K562 (cell line): ENCODE measurements at regions not wholly inside any gene's neighbourhood (a gene's known extent, or its start where the extent isn't known, plus 50 kb on each side); places are given as distances from the start of the nearest gene placed in this dataset.

Experiments used
- ATAC-seq: fragments of 200-7000 bp; cut with Tn5 transposase; 3 replicates; pipeline ENCODE4 v1.9.1; 2020; ENCODE audit warnings: moderate library complexity
- BruUV-seq: library from RNA; stranded (reverse); fragments of 400-500 nt; replicated peaks from 2 replicates; lab custom pipeline; 2021; lab: Mats Ljungman, UMichigan
- CTCF ChIA-PET: fragments of 300-600 bp; formaldehyde crosslinking; extraction: SDS; loops from one replicate; lab custom pipeline; 2021; ENCODE audit warnings: low intra/inter-chr PET ratio; lab: Yijun Ruan, JAX
- POLR2A ChIA-PET: fragments of 300-600, 350-650 bp; sonication (Branson Sonifier 250); formaldehyde crosslinking; extraction: SDS; loops from one replicate; lab custom pipeline; 2021; ENCODE audit warnings: antibody characterized with exemption, inconsistent platforms; lab: Yijun Ruan, JAX
- DNase-seq, 4 experiments: peaks; one replicate each; pipeline versions ENCODE4 v3.0.0 to v3.0.0-alpha.2; 2011 to 2018; ENCODE audit warnings: low spot score in 3 of 4, mixed read lengths in 3 of 4; ENCODE audit errors: extremely low read depth in 1 of 4
- FAIRE-seq: peaks from 2 replicates; lab custom pipeline; 2011; peaks lifted over from hg19 to GRCh38; lab: Jason Lieb, UNC
- H2AFZ ChIP-seq: 2 replicates; pipeline ENCODE4 v1.6.0; 2011; ENCODE audit warnings: low read depth, low read length, control low read depth, inconsistent platforms
- H3K27ac ChIP-seq: fragments of 200-600 bp; 3 replicates; pipeline ENCODE4 v1.8.0; 2011; ENCODE audit warnings: low read depth, mild to moderate bottlenecking, control low read depth, inconsistent platforms, low read length, moderate library complexity, mixed read lengths; ENCODE audit errors: extremely low read depth
- H3K27me3 ChIP-seq, 2 experiments: fragments of 300-600 bp in 1 of 2; 2 replicates in 1 of 2; 3 replicates in 1 of 2; pipeline versions ENCODE4 v1.6.0 to v1.8.0; 2011; ENCODE audit warnings: inconsistent platforms in 2 of 2, low read length in 2 of 2, mild to moderate bottlenecking in 1 of 2, mixed read lengths in 1 of 2, moderate library complexity in 1 of 2; ENCODE audit not compliant: control insufficient read depth in 2 of 2, insufficient read depth in 2 of 2
- H3K36me3 ChIP-seq: fragments of 300-600 bp; 3 replicates; pipeline ENCODE4 v1.8.0; 2011; ENCODE audit warnings: mild to moderate bottlenecking, low read length, inconsistent platforms; ENCODE audit not compliant: control insufficient read depth, insufficient read depth
- H3K4me1 ChIP-seq, 2 experiments: fragments of 200-600 bp in 1 of 2; replicated peaks in 1 of 2; 2 replicates in 1 of 2; 3 replicates in 1 of 2; pipeline versions ENCODE4 v1.5.1 to v1.8.0; 2011; ENCODE audit warnings: inconsistent platforms in 2 of 2, low read length in 2 of 2, mild to moderate bottlenecking in 1 of 2, mixed read lengths in 1 of 2, moderate library complexity in 1 of 2; ENCODE audit not compliant: control insufficient read depth in 2 of 2, insufficient read depth in 2 of 2
- H3K4me2 ChIP-seq: 2 replicates; pipeline ENCODE4 v1.6.1; 2011; ENCODE audit warnings: low read length, control low read depth, inconsistent platforms, mixed read lengths; ENCODE audit not compliant: insufficient read depth
- H3K4me3 ChIP-seq: fragments of 200-600 bp; sonication (generic), shearing (Covaris generic); 2 replicates; pipeline ENCODE4 v1.5.1; 2016; ENCODE audit warnings: control low read depth, inconsistent platforms
- H3K79me2 ChIP-seq: fragments of 200-600 bp; 3 replicates; pipeline ENCODE4 v1.8.0; 2011; ENCODE audit warnings: low read length, inconsistent platforms; ENCODE audit not compliant: control insufficient read depth, insufficient read depth
- H3K9ac ChIP-seq, 2 experiments: 2 replicates each; pipeline versions ENCODE4 v1.6.0 to v1.6.1; 2011; ENCODE audit warnings: low read depth in 2 of 2, low read length in 2 of 2, control low read depth in 1 of 2, inconsistent platforms in 1 of 2, mild to moderate bottlenecking in 1 of 2, mixed read lengths in 1 of 2; ENCODE audit not compliant: insufficient read depth in 1 of 2
- H3K9me1 ChIP-seq: one replicate; pipeline ENCODE4 v1.6.0; 2011; ENCODE audit warnings: inconsistent platforms, mild to moderate bottlenecking, low read length, moderate library complexity; ENCODE audit not compliant: control insufficient read depth, insufficient read depth
- H3K9me3 ChIP-seq: replicated peaks from 2 replicates; pipeline ENCODE4 v1.5.1; 2011; ENCODE audit warnings: low read depth, low read length, inconsistent platforms; ENCODE audit not compliant: control insufficient read depth, insufficient read depth
- H4K20me1 ChIP-seq: replicated peaks from 2 replicates; pipeline ENCODE4 v1.6.1; 2011; ENCODE audit warnings: low read length, inconsistent platforms, mixed read lengths; ENCODE audit not compliant: control insufficient read depth, insufficient read depth
- CBFA2T3 ChIP-seq: fragments of 450-650 bp; IDR thresholded peaks from 2 replicates; pipeline ENCODE4 v1.6.1; 2017
- CREM ChIP-seq: IDR thresholded peaks from 2 replicates; pipeline ENCODE4 v1.6.1; 2014; ENCODE audit warnings: antibody characterized with exemption, low read depth
- DDX20 ChIP-seq: fragments of 450-650 bp; IDR thresholded peaks from 2 replicates; pipeline ENCODE4 v1.6.1; 2016; ENCODE audit warnings: missing genetic modification characterization, low read depth, mild to moderate bottlenecking, missing compliant biosample characterization, moderate library complexity
- ETV1 ChIP-seq: fragments of 450-650 bp; conservative IDR thresholded peaks from 2 replicates; pipeline ENCODE4 v1.6.1; 2016; ENCODE audit warnings: missing genetic modification characterization, control low read depth, low read depth, missing compliant biosample characterization
- HSF4 ChIP-seq: fragments of 250-450 bp; sonication (Bioruptor Pico); IDR thresholded peaks from 2 replicates; pipeline ENCODE4 v2.1.2; 2022; ENCODE audit warnings: mild to moderate bottlenecking, moderate library complexity, borderline replicate concordance
- MEF2A ChIP-seq: IDR thresholded peaks from 2 replicates; pipeline ENCODE4 v1.6.1; 2011; ENCODE audit warnings: low read depth, mild to moderate bottlenecking, low read length, moderate library complexity; ENCODE audit not compliant: control insufficient read depth
- NCOA6 ChIP-seq: fragments of 450-650 bp; IDR thresholded peaks from 2 replicates; pipeline ENCODE4 v1.6.1; 2017; ENCODE audit warnings: mild to moderate bottlenecking
- NFRKB ChIP-seq: fragments of 450-650 bp; IDR thresholded peaks from 2 replicates; pipeline ENCODE4 v1.6.1; 2016; ENCODE audit warnings: low read depth
- POLR3G ChIP-seq: IDR thresholded peaks from 2 replicates; pipeline ENCODE4 v1.6.1; 2011; ENCODE audit not compliant: insufficient read length, insufficient replicate concordance; ENCODE audit errors: extremely low read depth
- RBM15 ChIP-seq: fragments of 200-400 bp; formaldehyde crosslinking; IDR thresholded peaks from 2 replicates; pipeline ENCODE4 v1.6.1; 2018; ENCODE audit warnings: mild to moderate bottlenecking, low read length, moderate library complexity; ENCODE audit not compliant: insufficient read depth
- RFX1 ChIP-seq: fragments of 450-650 bp; IDR thresholded peaks from 2 replicates; pipeline ENCODE4 v1.6.1; 2016; ENCODE audit warnings: mild to moderate bottlenecking, moderate library complexity
- SMARCA5 ChIP-seq: fragments of 450-650 bp; IDR thresholded peaks from 2 replicates; pipeline ENCODE4 v1.6.1; 2016
- STAG1 ChIP-seq: sonication (generic); formaldehyde crosslinking; IDR thresholded peaks from 2 replicates; pipeline ENCODE4 v1.5.0; 2020; ENCODE audit warnings: missing genetic modification reagents, borderline replicate concordance
- ZNF41 ChIP-seq: fragments of 250-450 bp; sonication (Bioruptor Pico); conservative IDR thresholded peaks from 2 replicates; pipeline ENCODE4 v1.4.0; 2020; ENCODE audit warnings: mild to moderate bottlenecking
- ZNF561 ChIP-seq: fragments of 450-650 bp; formaldehyde crosslinking; conservative IDR thresholded peaks from 2 replicates; pipeline ENCODE4 v1.4.0; 2020; ENCODE audit warnings: mild to moderate bottlenecking, moderate library complexity
- WGBS: fragments of 100-300 bp; shearing (Covaris generic); methylation state at CpG from one replicate; pipeline ENCODE4 v1.1.6; 2016; ENCODE audit warnings: low coverage, mixed read lengths; ENCODE audit not compliant: insufficient coverage; ENCODE audit errors: missing lambda C conversion rate; 5-methylcytosine and 5-hydroxymethylcytosine counted together
- in situ Hi-C: fragments of 300-500 bp; cut with MboI; formaldehyde crosslinking; loops from 4 replicates; pipeline ENCODE4 v1.15.0; 2018; ENCODE audit warnings: inconsistent platforms, mixed read lengths
- intact Hi-C: fragments of 100-400 bp; cut with micrococcal nuclease; formaldehyde crosslinking; loops from 2 replicates; pipeline ENCODE4 v1.14.2; 2022
- TF ChIP-seq, protein P1 (sequence below): fragments of 250-450 bp; sonication (Bioruptor Pico); IDR thresholded peaks from 2 replicates; pipeline ENCODE4 v1.6.1; 2021; ENCODE audit warnings: mild to moderate bottlenecking
- TF ChIP-seq, protein P2 (sequence below): fragments of 450-650 bp; IDR thresholded peaks from 2 replicates; pipeline ENCODE4 v1.6.1; 2014; ENCODE audit warnings: low read depth, mild to moderate bottlenecking, moderate library complexity, borderline replicate concordance

DNA sequence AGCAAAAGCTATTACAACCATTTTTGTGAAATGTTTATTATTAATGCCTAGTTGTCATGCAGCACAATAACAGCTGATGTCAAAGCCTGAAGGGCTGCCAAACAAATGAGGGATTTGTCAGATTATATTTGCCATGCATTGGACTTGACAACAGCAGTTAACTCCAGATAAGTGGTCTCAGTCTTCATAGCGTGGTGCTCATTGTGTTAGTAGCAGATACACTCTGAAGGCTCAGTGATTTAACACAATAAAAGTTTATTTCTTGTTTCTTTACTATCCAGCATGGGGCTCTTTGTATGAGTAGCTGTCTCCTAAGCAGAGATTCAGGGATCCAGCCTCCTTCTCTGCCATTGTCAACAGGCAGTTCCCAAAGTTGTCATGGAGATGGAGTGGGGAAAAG lies 76.0 kb upstream of the PTGFRN start:
- in situ Hi-C loops, result no loop called here
- ChIA-PET CTCF (no interaction called here), POLR2A (interaction anchor here (1.2 kb wide), 1 partner anchor 8 kb away, joined by 3 read pairs; no protein-coding TSS in a partner anchor)
- H3K9me3 ChIP-seq, result 0 out of 2 replicates have a peak, but pooled peaks cover 3% of the 10 kb centered on the region
- H4K20me1 ChIP-seq, result no peaks in the 10 kb centered on the region
- BruUV-seq, result no TSS peak
- H3K79me2 ChIP-seq, result no peaks in the 10 kb centered on the region
- H2AFZ ChIP-seq, result no peak overlapping the region
- H3K9me1 ChIP-seq, result no peaks in the 10 kb centered on the region
- H3K9ac ChIP-seq, result no peak overlapping the region
- 21% methylated on average over 1 of the region's 1 CpG for WGBS
- ATAC-seq, result peak; percentile 17; the same call in 1 of the 3 replicates
- TF ChIP-seq HSF4 (CRISPR knock-in tag), result no peak
- TF ChIP-seq NCOA6, result no peak
- TF ChIP-seq SMARCA5, result no peak
- peak; percentile 29; the same call in 1 of the 2 replicates for TF ChIP-seq CBFA2T3
- TF ChIP-seq RFX1, result peak; percentile 19; the same call in 1 of the 2 replicates
- FAIRE-seq, result no peak
- H3K27me3 ChIP-seq, result no peaks in the 10 kb centered on the region
- no peaks in the 10 kb centered on the region for H3K36me3 ChIP-seq
- H3K4me3 ChIP-seq, result no peak overlapping the region
- H3K27ac ChIP-seq, result no peak overlapping the region
- no peak for DNase-seq
- intact Hi-C loops, result no loop called here
- H3K4me1 ChIP-seq, result peaks cover 3 to 11% of the 10 kb centered on the region in 2 experiments; a peak in 3 of 5 replicates
- no peak overlapping the region for H3K4me2 ChIP-seq

DNA sequence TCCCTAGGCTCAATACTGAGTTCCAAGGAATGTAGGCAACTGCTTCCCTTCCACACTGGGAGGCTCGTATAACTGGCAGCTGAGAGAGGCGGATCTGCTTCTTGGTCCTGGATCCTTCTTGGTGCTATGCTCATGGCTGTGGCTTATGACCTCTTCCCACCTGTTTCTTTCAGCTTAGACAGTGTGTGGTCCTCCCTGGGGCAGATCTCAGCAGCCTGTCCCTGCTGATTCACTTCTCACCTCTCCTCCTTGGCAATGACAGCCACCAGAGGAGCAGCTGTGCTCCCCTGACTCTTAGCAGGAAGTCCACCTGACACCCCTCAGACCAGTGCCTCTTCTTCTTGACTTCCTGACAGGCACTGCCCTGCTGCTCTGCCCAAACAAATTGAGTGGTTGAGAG lies 75.1 kb upstream of the PTGFRN start:
- intact Hi-C loops, result no loop called here
- H3K9me3 ChIP-seq, result 0 out of 2 replicates have a peak, but pooled peaks cover 3% of the 10 kb centered on the region
- no peak overlapping the region for H3K9ac ChIP-seq
- peaks cover 3 to 11% of the 10 kb centered on the region in 2 experiments; a peak in 3 of 5 replicates for H3K4me1 ChIP-seq
- H3K4me2 ChIP-seq, result no peak overlapping the region
- H4K20me1 ChIP-seq, result no peaks in the 10 kb centered on the region
- no peak for TF ChIP-seq MEF2A
- no peak for TF ChIP-seq CREM
- TF ChIP-seq, protein P1, sequence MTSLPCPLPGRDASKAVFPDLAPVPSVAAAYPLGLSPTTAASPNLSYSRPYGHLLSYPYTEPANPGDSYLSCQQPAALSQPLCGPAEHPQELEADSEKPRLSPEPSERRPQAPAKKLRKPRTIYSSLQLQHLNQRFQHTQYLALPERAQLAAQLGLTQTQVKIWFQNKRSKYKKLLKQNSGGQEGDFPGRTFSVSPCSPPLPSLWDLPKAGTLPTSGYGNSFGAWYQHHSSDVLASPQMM (CRISPR knock-in tag), result no peak
- TF ChIP-seq NFRKB, result no peak
- no peak for TF ChIP-seq STAG1
- TF ChIP-seq ETV1 (tag), result no peak
- TF ChIP-seq ZNF561 (CRISPR knock-in tag), result no peak
- TF ChIP-seq, protein P2, sequence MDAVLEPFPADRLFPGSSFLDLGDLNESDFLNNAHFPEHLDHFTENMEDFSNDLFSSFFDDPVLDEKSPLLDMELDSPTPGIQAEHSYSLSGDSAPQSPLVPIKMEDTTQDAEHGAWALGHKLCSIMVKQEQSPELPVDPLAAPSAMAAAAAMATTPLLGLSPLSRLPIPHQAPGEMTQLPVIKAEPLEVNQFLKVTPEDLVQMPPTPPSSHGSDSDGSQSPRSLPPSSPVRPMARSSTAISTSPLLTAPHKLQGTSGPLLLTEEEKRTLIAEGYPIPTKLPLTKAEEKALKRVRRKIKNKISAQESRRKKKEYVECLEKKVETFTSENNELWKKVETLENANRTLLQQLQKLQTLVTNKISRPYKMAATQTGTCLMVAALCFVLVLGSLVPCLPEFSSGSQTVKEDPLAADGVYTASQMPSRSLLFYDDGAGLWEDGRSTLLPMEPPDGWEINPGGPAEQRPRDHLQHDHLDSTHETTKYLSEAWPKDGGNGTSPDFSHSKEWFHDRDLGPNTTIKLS, result no peak
- TF ChIP-seq RBM15, result no peak
- no peak for TF ChIP-seq ZNF41 (CRISPR knock-in tag)
- TF ChIP-seq POLR3G, result no peak
- no peak for TF ChIP-seq DDX20 (tag)
- H3K27me3 ChIP-seq, result no peaks in the 10 kb centered on the region
- peak; percentile 16; the same call in 2 of the 3 replicates for ATAC-seq
- no peak for FAIRE-seq
- no peak for DNase-seq
- ChIA-PET CTCF (no interaction called here), POLR2A (interaction anchor here (0.9 kb wide), 1 partner anchor 9 kb away, joined by 3 read pairs; no protein-coding TSS in a partner anchor)
- no TSS peak for BruUV-seq
- H3K79me2 ChIP-seq, result no peaks in the 10 kb centered on the region
- WGBS, result 75% methylated on average over 2 of the region's 2 CpGs
- no peak overlapping the region for H3K27ac ChIP-seq
- H3K4me3 ChIP-seq, result no peak overlapping the region
- H3K36me3 ChIP-seq, result no peaks in the 10 kb centered on the region
- H2AFZ ChIP-seq, result no peak overlapping the region
- in situ Hi-C loops, result no loop called here
- no peaks in the 10 kb centered on the region for H3K9me1 ChIP-seq
